ENCODE measurements at regions not wholly inside any gene's neighbourhood (a gene's known extent, or its start where the extent isn't known, plus 50 kb on each side); places are given as distances from the start of the nearest gene placed in this dataset.
"Not testable (repeated sequence)": the region's sequence is repeated elsewhere in the genome, so short reads cannot be mapped to it uniquely, and the experiment has no call there.

GRCh38 chr13:83825676-83826075 lies 56.6 kb downstream of the SLITRK1 start:
- no peak for DNase-seq

GRCh38 chr13:83824560-83824959 lies 57.7 kb downstream of the SLITRK1 start:
- DNase-seq, result no peak

DNA sequence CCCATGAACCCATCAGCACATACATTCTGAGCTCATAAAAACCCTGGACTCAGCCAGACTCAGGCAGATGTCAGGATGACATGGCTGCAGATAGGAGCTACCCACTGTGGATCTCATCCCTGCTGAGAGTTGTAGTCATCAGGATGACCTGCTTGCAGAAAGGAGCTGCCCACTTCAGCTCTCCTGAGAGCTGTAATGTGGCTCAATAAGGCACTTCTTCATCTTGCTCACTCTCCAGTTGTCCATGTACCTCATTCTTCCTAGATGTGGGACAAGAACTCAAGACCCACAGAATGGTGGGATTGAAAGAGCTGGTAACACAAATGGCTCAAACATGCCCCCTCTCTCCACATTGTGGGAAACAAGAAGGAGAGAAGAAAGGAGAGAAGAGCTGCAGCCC lies 58.2 kb downstream of the SLITRK1 start:
- no peak for DNase-seq

- no peak for DNase-seq
These were observed 62.7 kb downstream of the SLITRK1 start for GRCh38 chr13:83819611-83820010.

- DNase-seq, result no peak
These were observed 63.1 kb downstream of the SLITRK1 start for GRCh38 chr13:83819156-83819555.

GRCh38 chr13:83816081-83816480 lies 66.2 kb downstream of the SLITRK1 start:
- no peak for DNase-seq

DNA sequence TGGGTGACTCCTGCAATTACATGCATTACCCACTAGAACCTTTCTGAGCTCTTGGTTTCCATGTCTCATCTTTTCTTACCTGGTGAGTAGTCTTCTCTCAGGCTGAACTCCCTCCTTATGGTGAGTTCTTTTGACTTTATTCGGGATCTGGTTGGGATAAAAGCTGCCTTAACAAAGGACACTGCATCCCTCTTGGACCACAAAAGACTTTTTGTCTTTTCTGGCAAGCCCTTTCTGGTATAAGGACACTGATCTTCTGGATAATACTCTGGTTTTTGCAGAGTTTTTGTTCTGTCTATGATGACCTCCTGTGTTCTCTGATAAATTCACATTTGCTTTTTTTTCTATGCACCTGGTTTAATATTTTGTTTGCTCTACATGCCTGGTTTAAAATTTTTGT lies 66.7 kb downstream of the SLITRK1 start:
- DNase-seq, result no peak

DNA sequence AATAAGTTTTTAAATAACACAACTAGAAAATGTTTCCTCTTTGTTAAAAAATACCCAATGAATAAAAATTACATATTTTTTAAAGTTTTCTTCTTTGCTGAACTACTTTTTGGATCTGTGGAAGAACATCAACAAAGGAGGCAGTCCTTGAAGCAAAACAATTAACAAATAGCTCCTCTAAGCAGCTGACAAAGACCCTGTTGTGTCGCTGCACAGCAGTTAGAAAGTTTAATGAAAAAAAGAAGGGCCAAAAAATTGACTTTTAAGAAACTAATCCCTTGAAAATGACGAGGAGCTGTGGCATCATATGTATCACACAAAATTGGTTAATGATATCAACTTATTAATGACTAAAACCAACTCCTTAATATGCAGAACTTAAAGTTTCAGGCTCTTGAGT lies 72.1 kb downstream of the SLITRK1 start:
- DNase-seq, result no peak

GRCh38 chr13:83804356-83804962 lies 77.8 kb downstream of the SLITRK1 start:
- no peak for DNase-seq

DNA sequence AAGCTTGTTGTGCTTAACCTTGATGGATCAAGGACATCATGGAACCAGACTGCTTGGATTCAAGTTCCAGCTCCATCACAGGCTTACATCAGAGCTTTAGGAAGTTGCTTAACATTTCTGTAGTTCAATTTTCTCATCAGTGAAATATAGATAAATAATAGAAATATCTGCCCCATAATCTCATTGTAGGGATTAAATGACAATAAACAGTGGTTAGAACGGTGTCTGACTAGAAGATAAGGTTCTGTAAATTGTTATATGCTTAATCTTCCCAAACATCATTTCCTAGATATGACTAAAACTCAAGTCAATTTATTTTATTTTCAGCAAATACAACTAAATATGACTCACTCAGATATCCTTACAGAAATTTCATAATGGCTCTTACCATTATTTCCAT lies 83.5 kb downstream of the SLITRK1 start:
- no peak for DNase-seq

- peak; percentile 14 for DNase-seq
These were observed 85.9 kb downstream of the SLITRK1 start for GRCh38 chr13:83796364-83796763.

GRCh38 chr13:83794583-83794982 lies 87.7 kb downstream of the SLITRK1 start:
- no peak for DNase-seq

DNA sequence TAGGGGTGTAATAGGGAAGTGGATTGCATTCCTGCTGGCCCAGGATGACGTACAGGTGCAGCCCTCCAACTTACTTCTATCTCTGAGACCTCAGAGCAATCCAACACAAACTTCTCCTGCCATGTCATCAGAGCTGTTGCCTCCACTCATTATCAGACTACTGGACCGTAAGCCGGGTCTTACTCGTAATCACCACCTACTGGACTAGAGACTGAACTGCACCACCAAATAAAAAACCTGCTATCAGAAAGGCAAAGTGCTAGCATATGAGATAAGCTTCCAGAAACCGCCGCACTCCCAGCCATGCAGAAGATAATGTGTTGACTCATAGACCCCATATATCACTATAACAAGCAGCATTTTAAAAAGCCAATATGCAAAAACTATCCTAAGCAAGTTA lies 102.0 kb downstream of the SLITRK1 start:
- DNase-seq, result no peak

DNA sequence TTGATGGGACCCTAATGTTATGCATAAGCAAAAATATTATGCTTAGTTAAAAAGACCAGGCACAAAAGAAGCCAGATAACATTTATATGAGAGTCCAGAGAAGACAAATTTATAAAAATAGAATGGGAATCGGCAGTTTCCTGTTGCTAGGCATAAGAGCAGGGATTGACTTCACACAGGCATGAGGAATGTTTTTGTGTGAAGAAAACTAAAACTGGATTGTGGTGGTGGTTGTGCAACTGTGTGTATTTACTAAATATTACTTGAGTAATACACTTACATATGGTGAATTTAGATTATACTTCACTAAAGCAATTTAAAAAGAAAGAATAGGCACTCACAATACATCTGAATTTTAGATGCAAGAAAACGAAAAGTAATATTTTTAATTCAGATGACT lies 108.3 kb downstream of the SLITRK1 start:
- no peak for DNase-seq

- DNase-seq, result no peak
These were observed 116.5 kb downstream of the SLITRK1 start for GRCh38 chr13:83765796-83766195.

- no peak for DNase-seq
These were observed 120.6 kb downstream of the SLITRK1 start for GRCh38 chr13:83761631-83762030.

DNA sequence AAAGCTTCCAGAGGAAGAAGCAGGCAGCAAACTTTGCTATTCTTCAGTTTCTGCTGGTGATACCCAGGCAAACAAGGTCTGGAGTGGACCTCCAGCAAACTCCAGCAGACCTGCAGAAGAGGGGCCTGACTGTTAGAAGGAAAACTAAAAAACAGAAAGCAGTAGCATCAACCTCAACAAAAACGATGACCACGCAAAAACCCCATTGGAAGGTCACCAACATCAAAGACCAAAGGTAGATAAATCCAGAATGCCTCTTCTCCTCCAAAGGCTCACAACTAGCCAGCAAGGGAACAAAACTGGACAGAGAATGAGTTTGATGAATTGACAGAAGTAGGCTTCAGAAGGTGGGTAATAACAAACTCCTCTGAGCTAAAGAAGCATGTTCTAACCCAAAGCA lies 127.1 kb downstream of the SLITRK1 start:
- not testable (repeated sequence) for DNase-seq

DNA sequence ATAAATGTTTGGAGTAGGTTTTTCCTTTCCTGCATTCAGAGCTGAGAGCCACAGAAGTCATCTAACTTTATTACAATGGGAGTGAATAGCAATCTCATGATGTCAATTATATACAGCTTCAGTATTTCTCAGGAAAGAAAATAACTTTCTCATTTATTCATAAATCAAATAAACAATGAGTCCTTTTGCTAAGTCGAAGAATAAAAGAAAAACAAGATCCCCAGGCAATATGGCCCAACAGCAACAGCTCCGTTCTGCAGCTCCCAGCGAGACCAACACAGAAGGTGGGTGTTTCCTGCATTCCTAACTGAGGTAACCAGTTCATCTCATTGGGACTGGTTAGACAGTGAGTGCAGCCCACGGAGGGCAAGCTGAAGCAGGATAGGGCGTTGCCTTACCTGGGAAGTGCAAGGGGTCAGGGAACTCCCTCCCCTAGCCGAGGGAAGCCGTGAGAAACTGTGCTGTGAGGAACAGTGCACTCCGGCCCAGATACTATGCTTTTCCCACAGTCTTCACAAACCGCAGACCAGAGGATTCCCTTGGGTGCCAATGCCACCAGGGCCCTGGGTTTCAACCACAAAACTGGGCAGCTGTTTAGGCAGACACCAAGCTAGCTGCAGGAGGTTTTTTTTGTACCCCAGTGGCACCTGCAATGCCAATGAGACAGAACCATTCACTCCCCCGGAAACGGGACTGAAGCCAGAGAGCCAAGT lies 128.2 kb downstream of the SLITRK1 start:
- no peak for DNase-seq

DNA sequence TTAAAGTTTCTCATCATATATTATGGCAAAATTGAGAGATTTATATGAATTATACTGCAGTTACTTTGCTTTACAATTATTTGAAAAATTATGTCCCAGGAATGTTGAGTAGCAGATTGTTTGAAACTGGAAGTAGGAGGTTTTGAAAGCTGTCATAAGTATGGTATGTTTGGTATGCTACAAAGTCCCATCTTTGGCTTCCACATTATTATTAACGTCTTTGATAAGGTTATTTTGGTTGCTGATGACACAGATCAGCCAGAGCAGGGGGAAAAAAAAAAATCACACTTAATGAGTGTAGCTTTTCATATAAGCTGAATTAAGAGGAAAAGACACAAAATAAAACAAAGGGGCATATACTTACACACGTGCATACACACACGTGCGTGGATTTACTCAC lies 130.1 kb downstream of the SLITRK1 start:
- no peak for DNase-seq

DNA sequence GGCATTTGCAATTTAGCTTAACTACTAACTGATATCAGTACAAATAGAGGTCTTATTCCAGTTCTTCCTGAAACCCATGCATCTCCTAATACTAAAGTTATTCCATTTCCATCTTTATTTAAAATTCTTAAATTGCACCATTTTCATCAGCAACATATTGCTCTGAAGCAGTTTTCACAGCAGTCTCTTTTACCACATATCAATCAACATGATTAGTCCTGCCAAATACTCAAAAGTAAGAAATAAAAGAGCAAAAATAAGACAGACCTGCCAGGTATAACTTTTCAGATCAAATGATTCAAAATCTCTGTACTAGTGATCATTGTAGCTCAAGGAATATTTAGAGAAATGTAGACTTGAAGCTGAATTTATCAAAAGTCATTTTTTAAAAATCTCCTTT lies 141.7 kb downstream of the SLITRK1 start:
- no peak for DNase-seq

GRCh38 chr13:83738407-83738806 lies 143.9 kb downstream of the SLITRK1 start:
- no peak for DNase-seq

DNA sequence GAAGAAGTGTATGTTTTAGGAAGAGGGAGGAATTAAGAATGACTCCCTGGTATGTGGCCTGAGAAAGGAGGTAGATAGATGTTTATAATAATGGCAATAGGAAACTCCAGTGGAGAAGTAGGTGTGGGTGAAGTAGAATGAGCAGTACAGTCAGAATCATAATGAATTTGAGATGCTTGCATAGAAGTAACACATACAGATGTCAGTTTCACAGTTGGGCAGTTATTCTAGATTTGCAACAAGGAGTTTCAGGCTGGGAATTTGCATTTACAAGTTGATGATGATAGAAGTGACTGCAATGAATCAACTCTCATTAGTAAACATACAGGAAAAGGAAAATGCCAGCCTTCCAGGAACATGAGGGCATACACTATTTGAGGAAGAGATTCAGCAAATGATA lies 149.0 kb downstream of the SLITRK1 start:
- DNase-seq, result no peak

DNA sequence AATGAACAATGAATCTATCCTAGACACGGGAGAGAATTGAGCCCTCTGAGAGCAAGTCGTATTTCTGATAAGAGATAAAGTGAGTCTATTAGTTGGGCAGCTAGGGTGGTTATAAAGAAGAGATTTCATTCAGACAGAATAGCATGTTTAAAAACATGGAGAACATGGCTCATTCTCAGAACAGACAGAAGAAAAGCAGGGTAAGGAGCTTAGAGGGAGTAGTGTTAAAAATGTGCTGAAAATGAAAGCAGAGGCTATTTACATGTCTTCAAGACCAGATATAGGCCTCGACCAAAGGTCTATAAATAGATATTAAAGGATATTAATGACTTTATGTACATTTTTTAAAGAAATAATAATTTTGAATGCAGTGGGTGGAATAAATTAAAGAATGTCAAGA lies 149.5 kb downstream of the SLITRK1 start:
- DNase-seq, result no peak

GRCh38 chr13:83731113-83731512 lies 151.2 kb downstream of the SLITRK1 start:
- DNase-seq, result no peak

GRCh38 chr13:83730674-83731073 lies 151.6 kb downstream of the SLITRK1 start:
- DNase-seq, result no peak

All from NCI-H1105 treated with DMSO at 0.1 percent for 48 hours (cell line).